ENCODE measurements at regions not wholly inside any gene's neighbourhood (a gene's known extent, or its start where the extent isn't known, plus 50 kb on each side); places are given as distances from the start of the nearest gene placed in this dataset.

- TF ChIP-seq, protein P1, sequence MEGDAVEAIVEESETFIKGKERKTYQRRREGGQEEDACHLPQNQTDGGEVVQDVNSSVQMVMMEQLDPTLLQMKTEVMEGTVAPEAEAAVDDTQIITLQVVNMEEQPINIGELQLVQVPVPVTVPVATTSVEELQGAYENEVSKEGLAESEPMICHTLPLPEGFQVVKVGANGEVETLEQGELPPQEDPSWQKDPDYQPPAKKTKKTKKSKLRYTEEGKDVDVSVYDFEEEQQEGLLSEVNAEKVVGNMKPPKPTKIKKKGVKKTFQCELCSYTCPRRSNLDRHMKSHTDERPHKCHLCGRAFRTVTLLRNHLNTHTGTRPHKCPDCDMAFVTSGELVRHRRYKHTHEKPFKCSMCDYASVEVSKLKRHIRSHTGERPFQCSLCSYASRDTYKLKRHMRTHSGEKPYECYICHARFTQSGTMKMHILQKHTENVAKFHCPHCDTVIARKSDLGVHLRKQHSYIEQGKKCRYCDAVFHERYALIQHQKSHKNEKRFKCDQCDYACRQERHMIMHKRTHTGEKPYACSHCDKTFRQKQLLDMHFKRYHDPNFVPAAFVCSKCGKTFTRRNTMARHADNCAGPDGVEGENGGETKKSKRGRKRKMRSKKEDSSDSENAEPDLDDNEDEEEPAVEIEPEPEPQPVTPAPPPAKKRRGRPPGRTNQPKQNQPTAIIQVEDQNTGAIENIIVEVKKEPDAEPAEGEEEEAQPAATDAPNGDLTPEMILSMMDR (IDR thresholded peaks at IDR 0.05): peak; percentile 32
- TF ChIP-seq ZFX (IDR thresholded peaks at IDR 0.05; ENCODE audit: borderline replicate concordance): no peak
These were observed 451.2 kb downstream of the RPS29 start for GRCh38 chr14:49134940-49135339.

Data from 22Rv1 (cell line).